ENCODE measurements at regions not wholly inside any gene's neighbourhood (a gene's known extent, or its start where the extent isn't known, plus 50 kb on each side); places are given as distances from the start of the nearest gene placed in this dataset.
A peak's percentile ranks its signal among the peaks of the same experiment; 100 is the strongest.
"Not testable (repeated sequence)": the region's sequence is repeated elsewhere in the genome, so short reads cannot be mapped to it uniquely, and the experiment has no call there.

DNA sequence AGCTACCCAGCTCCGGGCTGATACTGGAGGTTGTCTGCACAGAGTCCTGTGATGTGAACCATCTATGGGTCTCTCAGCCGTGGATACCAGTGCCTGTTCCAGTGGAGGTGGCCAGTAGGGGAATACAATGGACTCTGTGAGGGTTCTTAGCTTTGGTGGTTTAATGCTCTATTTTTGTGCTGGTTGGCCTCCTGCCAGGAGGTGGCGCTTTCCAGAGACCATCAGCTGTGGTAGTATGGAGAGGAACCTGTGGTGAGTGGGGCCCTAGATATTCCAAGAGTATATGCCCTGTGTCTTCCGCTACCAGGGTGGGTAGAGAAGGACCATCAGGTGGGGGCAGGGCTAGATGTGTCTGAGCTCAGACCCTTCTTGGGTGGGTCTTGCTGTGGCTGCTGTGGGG lies 103.0 kb upstream of the RXFP1 start:
- WGBS, 10 experiments = 17 to 100% (median 80%) methylated on average over 1 to 3 of the region's 4 CpGs; no CpG with 5 or more reads in 5 of the 10 experiments
- ATAC-seq (replicated peaks in 6 of 8); in situ Hi-C loops (cut with MboI; ENCODE audit: low pct_unique_long_range_greater_than_20kb in 2 of 9, low sequenced_read_pairs in 9 of 9, unreplicated experiment in 9 of 9); H3K4me3 ChIP-seq; H3K27ac ChIP-seq; H3K4me1 ChIP-seq (replicated peaks in 1 of 2): not testable (repeated sequence)

DNA sequence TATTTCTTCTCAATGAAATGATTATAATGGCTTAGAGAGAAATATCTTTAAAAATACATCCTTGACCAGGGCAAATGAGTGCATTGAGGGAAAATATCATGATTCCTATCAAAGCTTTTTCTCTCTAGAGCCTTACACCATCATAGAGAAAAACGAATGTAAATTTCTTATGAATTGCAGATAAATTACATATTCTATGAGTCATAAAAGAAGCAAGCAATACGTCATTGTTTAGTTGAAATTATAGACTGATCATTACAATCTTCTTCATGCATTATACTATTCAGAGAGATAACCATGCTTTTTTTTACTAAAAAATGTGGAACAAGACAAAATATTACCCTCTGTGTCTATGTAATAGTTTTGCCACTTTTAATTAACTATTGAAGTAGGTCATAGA lies 100.9 kb upstream of the RXFP1 start:
- in situ Hi-C loops (cut with MboI; ENCODE audit: low pct_unique_long_range_greater_than_20kb in 2 of 9, low sequenced_read_pairs in 9 of 9, unreplicated experiment in 9 of 9) = no loop called here
- 0 to 89% (median 39%) methylated on average over 1 to 2 of the region's 2 CpGs for WGBS, 10 experiments
- ATAC-seq (replicated peaks in 6 of 8) = peak in 4 of 8 experiments; percentile 5 to 81 (median 64)
- H3K4me3 ChIP-seq = no peak overlapping the region
- no peak overlapping the region for H3K27ac ChIP-seq
- no peaks in the 10 kb centered on the region for H3K4me1 ChIP-seq (replicated peaks in 1 of 2)

DNA sequence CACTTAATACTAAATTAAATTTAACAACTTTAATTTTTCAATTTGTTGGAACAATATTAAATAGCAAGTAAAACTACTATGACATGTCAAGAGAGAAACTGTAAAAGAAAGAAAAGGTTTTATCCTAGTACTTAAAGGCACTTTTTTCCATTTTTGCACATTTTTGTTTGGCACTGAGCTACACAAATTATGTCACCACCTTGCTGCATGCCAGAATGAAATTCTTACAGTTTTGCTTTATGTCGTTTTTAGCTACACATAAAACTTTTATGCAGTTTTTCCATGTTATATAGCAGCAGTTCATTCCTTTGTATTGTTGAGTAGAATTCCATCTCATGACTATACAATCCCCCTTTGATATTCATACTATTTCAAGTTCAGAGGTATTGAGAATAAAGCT lies 99.1 kb upstream of the RXFP1 start:
- in situ Hi-C loops (cut with MboI; ENCODE audit: low pct_unique_long_range_greater_than_20kb in 2 of 9, low sequenced_read_pairs in 9 of 9, unreplicated experiment in 9 of 9) = no loop called here
- 0 to 50% (median 12%) methylated on average over 1 of the region's 1 CpG; no CpG with 5 or more reads in 1 of the 10 experiments for WGBS, 10 experiments
- Histone ChIP-seq H3K4me3 (no peak overlapping the region), H3K27ac (no peak overlapping the region), H3K4me1 (replicated peaks in 1 of 2) (no peaks in the 10 kb centered on the region)
- ATAC-seq (replicated peaks in 6 of 8) = no peak

DNA sequence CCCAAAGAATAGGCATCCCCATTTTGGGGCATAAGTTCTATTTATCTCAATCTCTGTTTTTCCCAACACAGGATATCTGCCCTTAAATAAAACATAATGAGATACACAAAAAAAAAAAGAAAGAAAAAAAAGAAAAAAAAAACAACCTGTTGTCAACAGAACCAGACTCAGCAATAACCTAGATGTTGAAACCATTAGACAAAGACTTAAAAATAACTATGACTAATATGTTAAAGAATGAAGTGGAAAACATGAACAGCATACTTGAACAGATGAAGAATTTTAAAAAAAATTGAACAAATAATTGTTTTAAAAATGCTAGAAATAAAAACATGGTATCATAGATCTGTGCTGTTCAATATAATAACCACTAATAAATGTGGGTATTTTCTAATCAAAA lies 93.4 kb upstream of the RXFP1 start:
- Histone ChIP-seq H3K4me1 (replicated peaks in 1 of 2) (no peaks in the 10 kb centered on the region), H3K27ac (no peak overlapping the region), H3K4me3 (no peak overlapping the region)
- ATAC-seq (replicated peaks in 6 of 8) = no peak
- in situ Hi-C loops (cut with MboI; ENCODE audit: low pct_unique_long_range_greater_than_20kb in 2 of 9, low sequenced_read_pairs in 9 of 9, unreplicated experiment in 9 of 9) = no loop called here

DNA sequence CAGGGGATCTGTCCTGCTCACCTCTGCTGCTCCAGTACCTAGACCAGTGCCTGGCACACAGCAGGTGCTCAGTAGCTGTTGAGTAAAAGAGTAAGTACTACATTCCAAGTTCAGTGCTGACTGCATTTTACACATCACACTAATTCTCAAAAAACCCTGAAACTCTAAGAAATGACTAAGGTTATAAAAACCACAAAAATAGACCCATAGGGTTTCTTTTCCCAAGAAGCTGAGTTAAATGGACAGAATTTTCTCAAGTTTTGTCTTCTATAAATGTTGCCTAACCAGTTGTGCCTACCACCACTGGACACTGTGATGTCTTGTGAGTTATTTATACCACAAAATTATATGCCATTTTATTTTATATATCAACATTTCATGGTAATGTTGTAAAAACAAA lies 78.9 kb upstream of the RXFP1 start:
- no peak overlapping the region for H3K27ac ChIP-seq
- no peaks in the 10 kb centered on the region for H3K4me1 ChIP-seq (replicated peaks in 1 of 2)
- no peak for ATAC-seq (replicated peaks in 6 of 8)
- H3K4me3 ChIP-seq = no peak overlapping the region
- in situ Hi-C loops (cut with MboI; ENCODE audit: low pct_unique_long_range_greater_than_20kb in 2 of 9, low sequenced_read_pairs in 9 of 9, unreplicated experiment in 9 of 9) = no loop called here

DNA sequence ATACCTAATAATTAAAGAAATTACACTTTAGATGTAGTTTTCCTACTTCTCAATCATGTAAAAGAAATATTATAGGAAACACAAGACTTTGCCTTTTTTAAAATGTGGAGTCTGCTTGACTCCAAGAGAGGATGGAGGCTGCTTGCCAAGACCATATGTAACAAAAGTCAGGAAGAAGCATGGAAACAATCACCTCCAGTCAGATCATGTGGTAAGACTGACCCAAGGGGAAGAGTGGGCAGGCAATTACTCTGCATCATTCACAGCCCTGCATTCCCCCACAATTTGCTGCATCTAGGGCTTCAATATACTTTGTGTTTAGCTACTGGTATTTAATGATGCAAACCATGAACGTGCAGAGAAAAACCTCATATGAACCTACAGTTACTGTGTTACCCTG lies 78.0 kb upstream of the RXFP1 start:
- Histone ChIP-seq H3K27ac (no peak overlapping the region), H3K4me1 (replicated peaks in 1 of 2) (no peaks in the 10 kb centered on the region), H3K4me3 (no peak overlapping the region)
- in situ Hi-C loops (cut with MboI; ENCODE audit: low pct_unique_long_range_greater_than_20kb in 2 of 9, low sequenced_read_pairs in 9 of 9, unreplicated experiment in 9 of 9) = no loop called here
- 0 to 86% (median 70%) methylated on average over 1 of the region's 1 CpG; no CpG with 5 or more reads in 5 of the 10 experiments for WGBS, 10 experiments
- no peak for ATAC-seq (replicated peaks in 6 of 8)

DNA sequence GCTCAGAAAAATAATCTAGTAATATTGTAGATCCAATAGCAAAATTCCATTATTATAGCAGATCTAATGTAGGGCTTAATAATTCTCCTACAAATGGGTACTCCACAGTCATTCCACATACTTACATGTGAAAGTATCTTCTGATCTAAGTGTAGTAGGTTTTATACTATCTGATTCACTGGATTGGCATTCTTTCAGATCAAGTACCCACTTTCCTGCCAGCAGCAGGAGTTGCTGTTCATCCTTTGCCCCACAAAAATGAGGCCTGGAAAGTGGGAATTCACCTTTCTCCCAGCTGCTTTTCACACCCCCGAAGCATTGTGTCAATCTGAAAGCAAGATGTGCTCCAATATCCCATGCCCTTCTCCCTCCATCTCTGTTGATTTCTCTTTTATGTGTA lies 77.1 kb upstream of the RXFP1 start:
- 50 to 86% (median 70%) methylated on average over 1 of the region's 1 CpG; no CpG with 5 or more reads in 6 of the 10 experiments for WGBS, 10 experiments
- Histone ChIP-seq H3K4me3 (no peak overlapping the region), H3K4me1 (replicated peaks in 1 of 2) (no peaks in the 10 kb centered on the region), H3K27ac (no peak overlapping the region)
- ATAC-seq (replicated peaks in 6 of 8) = no peak
- in situ Hi-C loops (cut with MboI; ENCODE audit: low pct_unique_long_range_greater_than_20kb in 2 of 9, low sequenced_read_pairs in 9 of 9, unreplicated experiment in 9 of 9) = no loop called here

DNA sequence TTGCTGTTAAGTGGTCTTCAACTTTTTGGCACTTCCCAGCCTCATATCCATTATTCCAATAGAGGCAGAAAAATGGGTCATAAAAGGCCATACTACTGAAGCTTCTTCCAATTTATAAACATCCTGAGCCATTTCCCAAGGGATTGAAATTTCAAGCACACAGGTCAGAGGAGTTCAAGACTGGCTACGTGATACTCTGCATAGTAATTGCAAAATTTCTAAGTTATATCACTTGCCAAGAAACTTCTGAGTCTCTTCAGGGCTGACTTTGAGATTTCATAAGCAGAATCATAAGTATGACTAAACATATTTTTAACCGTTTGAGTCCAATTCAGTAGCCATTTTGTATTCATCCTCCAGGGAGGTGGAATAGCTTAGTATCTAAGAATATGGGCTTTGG lies 75.6 kb upstream of the RXFP1 start:
- no peak overlapping the region for H3K4me3 ChIP-seq
- peak in 3 of 8 experiments; percentile 30 to 90 (median 73) for ATAC-seq (replicated peaks in 6 of 8)
- WGBS, 10 experiments = 0 to 100% (median 80%) methylated on average over 1 to 2 of the region's 2 CpGs; no CpG with 5 or more reads in 1 of the 10 experiments
- H3K27ac ChIP-seq = no peak overlapping the region
- no peaks in the 10 kb centered on the region for H3K4me1 ChIP-seq (replicated peaks in 1 of 2)
- in situ Hi-C loops (cut with MboI; ENCODE audit: low pct_unique_long_range_greater_than_20kb in 2 of 9, low sequenced_read_pairs in 9 of 9, unreplicated experiment in 9 of 9) = no loop called here

DNA sequence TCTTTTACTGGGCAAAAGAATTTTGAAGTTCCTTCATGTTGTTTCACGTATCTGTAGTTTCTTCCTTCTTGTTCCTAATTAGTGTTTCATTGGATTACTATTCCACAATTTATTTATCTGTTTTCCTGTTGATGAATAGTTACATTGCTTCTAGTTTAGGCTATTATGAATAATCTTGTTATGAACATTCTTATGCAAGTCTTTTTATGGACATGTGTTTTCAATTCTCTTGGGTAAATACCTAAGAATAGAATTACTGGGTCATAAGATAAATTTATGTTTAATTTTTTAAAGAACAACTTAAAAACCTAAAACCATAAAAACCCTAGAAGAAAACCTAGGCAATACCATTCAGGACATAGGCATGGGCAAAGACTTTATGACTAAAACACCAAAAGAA lies 70.9 kb upstream of the RXFP1 start:
- ATAC-seq (replicated peaks in 6 of 8) = no peak
- H3K4me1 ChIP-seq (replicated peaks in 1 of 2) = no peaks in the 10 kb centered on the region
- H3K27ac ChIP-seq = no peak overlapping the region
- no peak overlapping the region for H3K4me3 ChIP-seq
- in situ Hi-C loops (cut with MboI; ENCODE audit: low pct_unique_long_range_greater_than_20kb in 2 of 9, low sequenced_read_pairs in 9 of 9, unreplicated experiment in 9 of 9) = no loop called here
- WGBS, 10 experiments = 8 to 100% (median 80%) methylated on average over 1 of the region's 1 CpG; no CpG with 5 or more reads in 1 of the 10 experiments

DNA sequence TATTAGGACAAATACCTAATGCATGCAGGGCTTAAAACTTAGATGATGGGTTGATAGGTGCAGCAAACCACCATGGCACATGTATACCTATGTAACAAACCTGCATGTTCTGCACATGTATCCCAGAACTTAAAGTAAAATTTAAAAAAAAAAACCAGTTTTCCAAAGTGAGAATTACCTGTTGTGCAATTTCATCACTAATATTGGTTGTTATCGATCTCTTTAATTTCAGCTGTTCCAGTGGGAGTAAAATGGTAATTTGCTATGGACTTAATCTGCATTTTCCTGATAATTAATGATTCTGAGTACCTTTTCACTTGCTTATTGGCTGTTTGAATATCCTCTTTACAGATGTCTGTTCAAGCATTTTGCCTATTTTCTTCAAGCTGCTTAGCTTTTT lies 69.6 kb upstream of the RXFP1 start:
- WGBS, 10 experiments = 13 to 100% (median 85%) methylated on average over 1 of the region's 1 CpG; no CpG with 5 or more reads in 4 of the 10 experiments
- not testable (repeated sequence) for H3K4me3 ChIP-seq

DNA sequence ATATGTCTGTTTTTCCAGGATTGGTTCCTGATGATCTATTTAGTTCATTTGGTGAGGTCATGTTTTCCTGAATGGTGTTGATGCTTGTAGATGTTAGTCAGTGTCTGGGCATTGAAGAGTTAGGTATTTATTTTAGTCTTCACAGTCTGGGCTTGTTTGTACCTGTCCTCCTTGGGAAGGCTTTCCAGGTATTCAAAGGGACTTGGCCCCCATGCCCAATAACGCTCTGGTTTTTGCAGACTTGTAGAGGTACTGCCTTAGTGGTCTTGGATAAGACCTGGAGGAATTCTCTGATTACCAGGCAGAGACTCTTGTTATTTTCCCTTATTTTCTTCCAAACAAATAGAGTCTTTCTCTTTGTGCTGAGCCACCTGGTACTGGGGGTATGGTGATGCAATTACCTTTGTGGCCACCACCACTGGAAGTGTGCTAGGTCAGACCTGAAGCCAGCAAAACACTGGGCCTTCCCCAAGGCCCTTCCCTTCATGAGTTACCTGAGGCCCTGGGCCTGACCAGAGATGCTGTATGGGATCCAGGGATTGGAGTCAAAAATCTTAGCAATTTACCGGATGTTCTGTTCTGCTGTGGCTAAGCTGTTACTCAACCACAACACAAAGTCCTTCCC lies 63.3 kb upstream of the RXFP1 start:
- H3K4me1 ChIP-seq (replicated peaks in 1 of 2) = no peaks in the 10 kb centered on the region
- no peak for ATAC-seq (replicated peaks in 6 of 8)
- H3K27ac ChIP-seq = no peak overlapping the region
- 63 to 100% (median 100%) methylated on average over 1 to 2 of the region's 2 CpGs; no CpG with 5 or more reads in 4 of the 10 experiments for WGBS, 10 experiments
- in situ Hi-C loops (cut with MboI; ENCODE audit: low pct_unique_long_range_greater_than_20kb in 2 of 9, low sequenced_read_pairs in 9 of 9, unreplicated experiment in 9 of 9) = no loop called here
- no peak overlapping the region for H3K4me3 ChIP-seq

More for the DNA sequence above, 69.6 kb upstream of the RXFP1 start:
- H3K27ac ChIP-seq; in situ Hi-C loops (cut with MboI; ENCODE audit: low pct_unique_long_range_greater_than_20kb in 2 of 9, low sequenced_read_pairs in 9 of 9, unreplicated experiment in 9 of 9); H3K4me1 ChIP-seq (replicated peaks in 1 of 2); ATAC-seq (replicated peaks in 6 of 8): not testable (repeated sequence)

DNA sequence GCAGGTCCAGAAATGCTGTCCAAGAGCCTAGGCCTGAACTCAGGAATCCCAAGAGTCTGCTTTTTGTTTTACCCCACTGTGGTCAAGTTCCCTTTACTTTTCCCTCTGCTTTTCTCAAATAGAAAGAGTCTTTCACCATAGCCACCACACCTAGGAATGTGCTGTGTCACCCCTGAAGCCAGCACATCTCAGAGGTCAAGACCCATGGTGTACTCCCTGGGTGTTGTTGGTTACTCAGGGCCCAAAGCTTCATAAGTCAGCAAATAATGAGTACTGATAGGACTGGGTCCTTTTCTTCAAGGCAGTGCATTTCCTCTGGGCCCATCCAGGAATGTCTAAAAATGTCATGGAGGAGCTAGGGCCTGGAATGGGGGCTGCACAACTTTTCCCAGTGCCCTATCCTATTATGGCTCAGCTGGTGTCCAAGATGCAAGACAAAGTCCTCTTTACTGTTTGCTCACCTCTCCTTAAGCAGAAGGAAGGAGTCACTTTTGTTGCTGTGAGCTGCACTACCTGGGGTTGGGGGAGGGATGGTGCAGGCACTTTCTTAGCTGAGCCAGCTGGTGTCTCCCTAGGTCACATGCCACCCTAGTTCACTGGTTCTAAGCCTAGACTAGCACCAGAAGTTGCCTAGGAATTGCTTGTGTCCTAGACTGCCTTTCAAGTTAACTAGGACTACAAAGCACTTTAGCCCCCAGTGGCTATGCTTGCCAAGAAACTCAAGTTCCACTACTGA lies 62.4 kb upstream of the RXFP1 start:
- no peaks in the 10 kb centered on the region for H3K4me1 ChIP-seq (replicated peaks in 1 of 2)
- ATAC-seq (replicated peaks in 6 of 8) = peak in 2 of 8 experiments; percentile 58 to 86
- no peak overlapping the region for H3K4me3 ChIP-seq
- in situ Hi-C loops (cut with MboI; ENCODE audit: low pct_unique_long_range_greater_than_20kb in 2 of 9, low sequenced_read_pairs in 9 of 9, unreplicated experiment in 9 of 9) = no loop called here
- no peak overlapping the region for H3K27ac ChIP-seq

DNA sequence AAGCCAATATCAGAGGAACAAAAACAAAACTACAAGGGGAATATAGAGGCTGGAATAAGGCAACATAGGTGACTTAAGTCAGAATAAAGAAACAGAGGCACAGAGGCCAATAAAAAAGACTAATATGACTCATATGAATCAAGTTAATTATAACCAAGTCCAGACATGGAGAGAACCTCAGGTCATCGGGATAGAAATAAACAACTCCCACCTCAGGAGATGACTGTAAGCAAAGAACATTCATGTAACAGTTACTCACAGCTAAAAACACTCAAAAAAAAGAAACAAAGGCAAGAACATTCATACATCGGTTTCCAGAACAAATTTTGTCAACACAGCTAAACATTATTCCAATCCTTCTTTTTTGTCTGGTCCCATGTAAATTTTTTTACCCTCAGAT lies 60.3 kb upstream of the RXFP1 start:
- Histone ChIP-seq H3K4me1 (replicated peaks in 1 of 2) (no peaks in the 10 kb centered on the region), H3K4me3 (no peak overlapping the region), H3K27ac (no peak overlapping the region)
- ATAC-seq (replicated peaks in 6 of 8) = no peak
- in situ Hi-C loops (cut with MboI; ENCODE audit: low pct_unique_long_range_greater_than_20kb in 2 of 9, low sequenced_read_pairs in 9 of 9, unreplicated experiment in 9 of 9) = no loop called here
- WGBS, 10 experiments = 0 to 94% (median 48%) methylated on average over 1 to 2 of the region's 2 CpGs; no CpG with 5 or more reads in 2 of the 10 experiments

DNA sequence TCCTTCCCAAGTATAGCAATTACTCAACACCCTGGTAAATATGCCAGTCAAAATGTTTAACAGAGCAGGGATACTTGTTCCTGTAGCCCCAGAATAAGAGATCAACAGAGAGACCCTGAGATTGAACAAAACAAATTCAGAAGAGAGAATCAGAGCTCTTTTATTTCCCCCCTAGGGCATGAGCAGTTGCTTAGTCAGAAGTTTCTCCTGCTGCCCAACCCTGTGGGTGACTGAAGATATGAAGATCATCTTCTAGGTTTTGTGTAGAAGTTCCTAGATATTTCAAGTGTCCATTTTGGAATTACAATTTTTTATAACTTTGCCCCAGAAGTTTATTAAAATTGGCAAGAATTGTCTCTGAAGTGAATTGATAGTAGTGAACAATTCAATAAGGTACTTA lies 59.1 kb upstream of the RXFP1 start:
- peak in 2 of 8 experiments; percentile 26 to 42 for ATAC-seq (replicated peaks in 6 of 8)

More for the DNA sequence above, 59.1 kb upstream of the RXFP1 start:
- Histone ChIP-seq H3K27ac (no peak overlapping the region), H3K4me3 (no peak overlapping the region), H3K4me1 (replicated peaks in 1 of 2) (no peaks in the 10 kb centered on the region)
- in situ Hi-C loops (cut with MboI; ENCODE audit: low pct_unique_long_range_greater_than_20kb in 2 of 9, low sequenced_read_pairs in 9 of 9, unreplicated experiment in 9 of 9) = no loop called here

Measured in motor neuron (in vitro differentiated cells).